ENCODE measurements at regions not wholly inside any gene's neighbourhood (a gene's known extent, or its start where the extent isn't known, plus 50 kb on each side); places are given as distances from the start of the nearest gene placed in this dataset.

DNA sequence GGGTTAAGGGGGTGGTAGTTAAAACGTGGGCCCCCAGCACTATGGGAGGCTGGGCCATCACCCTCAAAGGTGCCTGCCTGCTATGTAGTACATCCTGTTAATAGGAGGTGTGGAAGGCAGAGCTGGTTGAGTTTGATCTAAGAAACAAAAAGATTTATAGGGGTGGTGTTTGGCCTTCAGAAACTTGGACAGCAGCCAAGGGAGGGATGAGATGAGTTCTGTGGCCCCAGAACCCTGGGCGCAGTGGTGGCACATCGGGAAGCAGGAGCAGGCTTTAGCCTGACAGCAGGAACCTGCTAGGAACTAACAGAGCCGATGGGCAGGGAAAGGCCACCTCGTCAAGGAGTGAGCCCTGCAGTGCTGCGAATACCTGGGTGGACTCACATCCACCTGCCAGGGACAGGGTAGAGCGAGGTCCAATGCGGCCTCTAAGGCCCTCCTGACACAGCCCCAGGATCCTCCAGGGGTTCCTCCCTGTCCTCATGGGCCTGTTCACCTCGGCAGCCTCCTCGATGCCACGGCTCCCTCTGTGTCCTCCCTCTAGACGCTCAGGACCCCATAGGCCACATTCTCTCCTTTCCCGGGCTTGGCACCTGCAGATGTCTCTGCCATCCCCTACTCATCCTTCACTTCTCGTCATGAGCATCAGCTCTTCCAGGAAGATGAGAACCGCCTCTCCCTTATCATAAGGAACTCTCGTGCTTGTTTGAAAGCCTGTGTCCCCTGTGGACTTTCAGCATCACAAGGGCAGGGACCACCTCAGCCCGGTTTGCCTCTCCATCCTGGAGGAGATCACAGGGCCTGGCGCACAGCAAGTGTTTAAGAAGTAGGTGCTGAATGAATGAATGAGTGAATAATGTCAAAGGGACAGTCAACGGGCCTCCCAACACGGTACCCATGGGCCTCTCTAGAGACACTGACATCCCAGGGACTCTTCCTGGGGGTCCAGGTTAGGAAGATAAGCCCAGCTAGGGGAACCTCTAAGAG lies 103.5 kb upstream of the TNRC6C start:
- CTCF ChIA-PET: no interaction called here
- H3K27ac Mint-ChIP-seq: no peak overlapping the region

DNA sequence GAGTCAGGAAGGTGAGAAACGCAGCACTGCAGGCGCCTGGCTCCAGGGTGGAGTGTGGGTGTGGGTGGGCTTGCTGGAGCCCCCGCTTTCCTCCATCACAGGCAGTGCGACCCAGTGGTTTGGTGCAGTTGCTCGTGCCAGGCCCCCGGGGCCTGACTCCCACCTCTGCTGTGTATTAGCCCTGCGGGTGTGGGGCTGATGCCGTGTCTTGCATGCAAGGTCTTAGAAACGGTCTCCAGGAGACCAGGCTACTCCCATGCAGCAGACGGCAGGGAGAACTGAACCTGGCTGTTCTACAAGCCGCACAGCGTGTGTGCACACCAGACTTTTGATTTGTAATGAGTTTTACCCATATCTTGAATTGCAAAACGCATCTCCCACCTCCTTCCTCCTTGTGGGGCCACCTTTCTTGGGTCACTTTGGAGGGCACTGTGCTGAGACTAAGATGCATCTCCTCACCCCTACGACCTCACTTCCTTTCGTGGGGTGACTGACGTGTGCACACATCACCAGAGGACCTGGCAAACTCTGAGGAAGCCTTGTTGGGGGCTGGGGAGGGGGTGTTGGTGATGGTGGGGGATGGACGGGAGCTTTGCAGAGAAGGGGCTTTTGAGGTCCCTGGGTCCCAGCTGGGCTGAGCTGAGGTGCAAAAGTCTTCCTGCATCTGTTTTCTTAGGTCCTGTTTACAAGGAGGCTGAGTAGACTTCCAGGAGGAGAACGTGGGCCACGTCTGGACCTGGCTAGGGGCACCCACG lies 101.8 kb upstream of the TNRC6C start:
- Mint-ChIP-seq H3K27ac (no peak overlapping the region), H3K4me1 (ENCODE audit: low read depth) (peaks cover 19% of the 10 kb centered on the region), H3K4me3 (no peak overlapping the region), H3K9me3 (no peaks in the 10 kb centered on the region), H3K36me3 (ENCODE audit: low read depth) (no peaks in the 10 kb centered on the region), H3K27me3 (ENCODE audit: low read depth) (no peaks in the 10 kb centered on the region)
- DNase-seq: no peak
- CTCF ChIA-PET: no interaction called here
- intact Hi-C loops (cut with micrococcal nuclease): no loop called here

More for the DNA sequence above, 103.5 kb upstream of the TNRC6C start:
- no peaks in the 10 kb centered on the region for H3K36me3 Mint-ChIP-seq (ENCODE audit: low read depth)
- H3K27me3 Mint-ChIP-seq (ENCODE audit: low read depth): no peaks in the 10 kb centered on the region
- H3K4me1 Mint-ChIP-seq (ENCODE audit: low read depth): peaks cover 19% of the 10 kb centered on the region
- DNase-seq: no peak
- no peaks in the 10 kb centered on the region for H3K9me3 Mint-ChIP-seq
- no peak overlapping the region for H3K4me3 Mint-ChIP-seq
- intact Hi-C loops (cut with micrococcal nuclease): no loop called here

GRCh38 chr17:77857306-77857555 lies 101.3 kb upstream of the TNRC6C start:
- Mint-ChIP-seq H3K27ac (no peak overlapping the region), H3K9me3 (no peaks in the 10 kb centered on the region), H3K36me3 (ENCODE audit: low read depth) (no peaks in the 10 kb centered on the region), H3K27me3 (ENCODE audit: low read depth) (no peaks in the 10 kb centered on the region), H3K4me3 (no peak overlapping the region), H3K4me1 (ENCODE audit: low read depth) (peaks cover 19% of the 10 kb centered on the region)
- DNase-seq: no peak
- intact Hi-C loops (cut with micrococcal nuclease): no loop called here
- CTCF ChIA-PET: no interaction called here

DNA sequence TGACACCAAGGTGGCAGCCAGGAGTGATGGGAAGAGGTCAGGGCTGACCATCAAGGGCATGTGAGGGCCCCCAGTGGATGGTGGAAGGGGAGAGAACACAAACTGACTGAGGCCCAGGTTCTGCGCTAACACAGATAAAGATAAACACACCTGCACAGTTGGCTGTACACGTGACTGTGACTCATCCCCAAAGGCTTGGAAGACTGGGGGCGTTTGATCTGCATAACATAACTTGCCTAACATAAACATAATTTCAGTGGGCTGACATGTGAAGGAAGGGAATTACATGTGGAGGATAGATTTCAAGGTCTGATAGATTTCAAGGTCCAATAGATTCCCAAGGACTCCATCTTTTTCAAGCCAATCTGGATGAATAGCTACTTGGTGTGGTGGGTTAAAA lies 100.9 kb upstream of the TNRC6C start:
- DNase-seq: peak; percentile 68
- Mint-ChIP-seq H3K27me3 (ENCODE audit: low read depth) (no peaks in the 10 kb centered on the region), H3K36me3 (ENCODE audit: low read depth) (no peaks in the 10 kb centered on the region), H3K4me3 (no peak overlapping the region), H3K4me1 (ENCODE audit: low read depth) (peaks cover 19% of the 10 kb centered on the region), H3K27ac (no peak overlapping the region), H3K9me3 (no peaks in the 10 kb centered on the region)
- intact Hi-C loops (cut with micrococcal nuclease): no loop called here
- CTCF ChIA-PET: no interaction called here

- Mint-ChIP-seq H3K4me3 (no peak overlapping the region), H3K27me3 (ENCODE audit: low read depth) (no peaks in the 10 kb centered on the region), H3K27ac (no peak overlapping the region), H3K36me3 (ENCODE audit: low read depth) (no peaks in the 10 kb centered on the region), H3K9me3 (no peaks in the 10 kb centered on the region), H3K4me1 (ENCODE audit: low read depth) (peaks cover 19% of the 10 kb centered on the region)
- DNase-seq: no peak
- CTCF ChIA-PET: no interaction called here
- intact Hi-C loops (cut with micrococcal nuclease): no loop called here
These were observed 100.0 kb upstream of the TNRC6C start for GRCh38 chr17:77858291-77859034.

- Mint-ChIP-seq H3K27ac (no peak overlapping the region), H3K9me3 (no peaks in the 10 kb centered on the region), H3K36me3 (ENCODE audit: low read depth) (no peaks in the 10 kb centered on the region), H3K4me3 (no peak overlapping the region), H3K27me3 (ENCODE audit: low read depth) (no peaks in the 10 kb centered on the region), H3K4me1 (ENCODE audit: low read depth) (peaks cover 19% of the 10 kb centered on the region)
- intact Hi-C loops (cut with micrococcal nuclease): no loop called here
- DNase-seq: no peak
- CTCF ChIA-PET: no interaction called here
These were observed 99.3 kb upstream of the TNRC6C start for GRCh38 chr17:77859035-77859810.

DNA sequence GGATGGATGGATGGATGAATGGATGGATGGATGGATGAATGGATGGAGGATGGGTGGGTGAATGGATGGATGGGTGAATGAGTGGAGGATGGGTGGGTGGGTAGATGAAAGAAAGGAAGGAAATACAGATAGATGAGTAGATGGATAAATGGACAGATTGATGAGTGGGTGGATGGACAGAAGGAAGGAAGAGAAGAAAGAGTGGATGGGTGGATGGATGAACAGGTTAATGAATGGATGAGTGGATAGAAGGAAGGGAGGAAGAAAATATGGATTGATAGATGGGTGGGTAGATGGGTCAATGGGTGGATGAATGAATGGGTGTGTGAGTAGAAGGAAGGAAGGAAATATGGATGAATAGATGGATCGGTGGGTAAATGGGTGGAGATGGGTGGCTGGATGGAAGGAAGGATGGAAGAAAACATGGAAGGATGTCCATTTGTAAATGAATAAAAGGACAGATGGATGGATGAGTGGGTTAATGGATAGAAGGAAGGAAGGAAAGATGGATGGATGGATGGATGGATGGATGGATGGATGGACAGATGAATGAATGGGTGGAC lies 97.3 kb upstream of the TNRC6C start:
- Mint-ChIP-seq H3K36me3 (ENCODE audit: low read depth) (no peaks in the 10 kb centered on the region), H3K27ac (no peak overlapping the region), H3K27me3 (ENCODE audit: low read depth) (no peaks in the 10 kb centered on the region), H3K4me1 (ENCODE audit: low read depth) (peaks cover 19% of the 10 kb centered on the region), H3K9me3 (no peaks in the 10 kb centered on the region), H3K4me3 (no peak overlapping the region)
- CTCF ChIA-PET: no interaction called here
- no peak for DNase-seq
- intact Hi-C loops (cut with micrococcal nuclease): no loop called here

DNA sequence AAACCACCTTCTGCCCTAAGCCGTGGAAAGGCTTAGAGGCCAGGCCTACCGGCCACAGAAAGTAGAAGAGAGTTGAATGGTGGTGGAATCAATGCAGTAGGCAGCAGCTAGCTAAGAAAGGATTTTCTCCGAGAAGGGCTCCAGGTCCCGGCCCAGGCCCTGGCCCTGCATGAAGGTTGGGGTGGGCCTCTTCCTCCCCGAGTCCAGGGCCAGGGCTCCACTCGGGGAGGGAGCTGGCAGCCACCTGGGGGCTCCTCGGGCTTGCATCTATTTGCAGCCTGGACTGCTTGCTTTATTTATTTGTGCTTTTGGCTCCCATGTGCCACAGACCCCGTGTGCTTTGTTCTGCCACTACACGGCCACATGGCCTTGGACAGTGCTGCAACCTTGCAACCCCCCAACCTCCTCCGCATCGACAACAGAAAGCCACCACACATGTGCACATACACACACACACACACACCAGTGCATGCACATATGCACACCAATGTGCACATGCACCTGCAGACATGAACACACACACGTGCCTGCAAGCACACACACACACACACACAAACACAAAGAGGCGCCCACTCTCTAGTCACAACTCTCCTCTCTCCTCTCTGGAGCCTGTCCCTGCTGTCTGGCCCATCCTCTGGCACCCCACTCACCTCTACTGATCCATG lies 96.4 kb upstream of the TNRC6C start:
- Mint-ChIP-seq H3K4me3 (no peak overlapping the region), H3K27me3 (ENCODE audit: low read depth) (no peaks in the 10 kb centered on the region), H3K9me3 (no peaks in the 10 kb centered on the region), H3K4me1 (ENCODE audit: low read depth) (peaks cover 14% of the 10 kb centered on the region), H3K27ac (no peak overlapping the region), H3K36me3 (ENCODE audit: low read depth) (no peaks in the 10 kb centered on the region)
- no peak for DNase-seq
- intact Hi-C loops (cut with micrococcal nuclease): no loop called here
- CTCF ChIA-PET: interaction anchor here (0.6 kb wide), 1 partner anchor 332 kb away, joined by 3 read pairs; no protein-coding TSS in a partner anchor

GRCh38 chr17:77862890-77863813 lies 95.4 kb upstream of the TNRC6C start:
- CTCF ChIA-PET: interaction anchor here (1.1 kb wide), 1 partner anchor 14 kb away, joined by 4 read pairs; no protein-coding TSS in a partner anchor
- DNase-seq: no peak
- H3K27ac Mint-ChIP-seq: no peak overlapping the region
- H3K4me1 Mint-ChIP-seq (ENCODE audit: low read depth): peaks cover 5% of the 10 kb centered on the region
- no peaks in the 10 kb centered on the region for H3K36me3 Mint-ChIP-seq (ENCODE audit: low read depth)
- H3K27me3 Mint-ChIP-seq (ENCODE audit: low read depth): no peaks in the 10 kb centered on the region
- H3K4me3 Mint-ChIP-seq: no peak overlapping the region
- no peaks in the 10 kb centered on the region for H3K9me3 Mint-ChIP-seq
- intact Hi-C loops (cut with micrococcal nuclease): no loop called here

DNA sequence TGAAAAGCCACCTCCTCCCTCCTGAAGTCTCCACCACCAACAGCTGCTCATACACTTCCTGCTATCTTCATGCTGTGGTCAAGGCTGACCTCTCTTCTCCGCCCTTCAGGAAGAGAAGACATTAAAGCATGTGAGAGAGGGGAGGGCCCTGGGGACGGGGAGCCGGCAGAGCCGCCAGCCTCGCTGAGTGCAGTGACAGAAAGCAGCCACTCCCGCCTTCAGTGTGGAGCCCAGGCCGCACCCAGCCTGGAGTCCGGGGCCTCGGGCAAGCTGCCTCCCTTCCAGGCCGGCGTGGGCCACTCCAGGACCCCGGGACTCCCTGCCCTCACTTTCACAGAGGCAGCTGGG lies 94.7 kb upstream of the TNRC6C start:
- Mint-ChIP-seq H3K4me3 (no peak overlapping the region), H3K27ac (no peak overlapping the region), H3K36me3 (ENCODE audit: low read depth) (no peaks in the 10 kb centered on the region), H3K27me3 (ENCODE audit: low read depth) (no peaks in the 10 kb centered on the region), H3K4me1 (ENCODE audit: low read depth) (no peaks in the 10 kb centered on the region), H3K9me3 (no peaks in the 10 kb centered on the region)
- no peak for DNase-seq
- intact Hi-C loops (cut with micrococcal nuclease): no loop called here
- CTCF ChIA-PET: interaction anchor here (1.1 kb wide), 1 partner anchor 15 kb away, joined by 4 read pairs; no protein-coding TSS in a partner anchor

Data from activated naive CD4-positive, alpha-beta T cell treated with anti-CD3 and anti-CD28 coated beads for 36 hours (primary cell).